ENCODE measurements at regions not wholly inside any gene's neighbourhood (a gene's known extent, or its start where the extent isn't known, plus 50 kb on each side); places are given as distances from the start of the nearest gene placed in this dataset.

DNA sequence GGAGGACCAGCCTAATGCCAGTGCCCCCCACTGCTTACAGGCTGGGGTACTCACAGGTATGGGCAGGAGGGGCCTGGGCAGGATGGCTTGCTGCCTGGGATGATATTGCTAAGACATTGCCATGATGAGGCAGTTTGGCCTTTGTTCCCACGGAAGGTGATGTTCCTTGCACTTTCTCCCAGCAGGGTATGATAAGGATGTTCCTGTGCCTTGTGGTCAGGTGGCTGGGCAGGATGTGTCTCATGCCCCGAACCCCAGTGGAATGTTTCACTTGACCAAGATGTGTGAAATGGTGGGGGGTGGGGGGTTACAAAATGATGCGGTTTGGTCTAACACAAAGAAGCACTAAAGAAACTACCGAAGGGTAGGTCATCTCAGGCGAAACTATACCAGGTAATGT lies 337.8 kb upstream of the ZFHX3 start (continued):
- TF ChIP-seq, protein P1, sequence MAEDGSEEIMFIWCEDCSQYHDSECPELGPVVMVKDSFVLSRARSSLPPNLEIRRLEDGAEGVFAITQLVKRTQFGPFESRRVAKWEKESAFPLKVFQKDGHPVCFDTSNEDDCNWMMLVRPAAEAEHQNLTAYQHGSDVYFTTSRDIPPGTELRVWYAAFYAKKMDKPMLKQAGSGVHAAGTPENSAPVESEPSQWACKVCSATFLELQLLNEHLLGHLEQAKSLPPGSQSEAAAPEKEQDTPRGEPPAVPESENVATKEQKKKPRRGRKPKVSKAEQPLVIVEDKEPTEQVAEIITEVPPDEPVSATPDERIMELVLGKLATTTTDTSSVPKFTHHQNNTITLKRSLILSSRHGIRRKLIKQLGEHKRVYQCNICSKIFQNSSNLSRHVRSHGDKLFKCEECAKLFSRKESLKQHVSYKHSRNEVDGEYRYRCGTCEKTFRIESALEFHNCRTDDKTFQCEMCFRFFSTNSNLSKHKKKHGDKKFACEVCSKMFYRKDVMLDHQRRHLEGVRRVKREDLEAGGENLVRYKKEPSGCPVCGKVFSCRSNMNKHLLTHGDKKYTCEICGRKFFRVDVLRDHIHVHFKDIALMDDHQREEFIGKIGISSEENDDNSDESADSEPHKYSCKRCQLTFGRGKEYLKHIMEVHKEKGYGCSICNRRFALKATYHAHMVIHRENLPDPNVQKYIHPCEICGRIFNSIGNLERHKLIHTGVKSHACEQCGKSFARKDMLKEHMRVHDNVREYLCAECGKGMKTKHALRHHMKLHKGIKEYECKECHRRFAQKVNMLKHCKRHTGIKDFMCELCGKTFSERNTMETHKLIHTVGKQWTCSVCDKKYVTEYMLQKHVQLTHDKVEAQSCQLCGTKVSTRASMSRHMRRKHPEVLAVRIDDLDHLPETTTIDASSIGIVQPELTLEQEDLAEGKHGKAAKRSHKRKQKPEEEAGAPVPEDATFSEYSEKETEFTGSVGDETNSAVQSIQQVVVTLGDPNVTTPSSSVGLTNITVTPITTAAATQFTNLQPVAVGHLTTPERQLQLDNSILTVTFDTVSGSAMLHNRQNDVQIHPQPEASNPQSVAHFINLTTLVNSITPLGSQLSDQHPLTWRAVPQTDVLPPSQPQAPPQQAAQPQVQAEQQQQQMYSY (CRISPR knock-in tag; IDR thresholded peaks at IDR 0.05): no peak
- TF ChIP-seq RCOR1 (conservative IDR thresholded peaks at IDR 0.05; ENCODE audit: low read depth, low read length) (no peak), ETV6 (conservative IDR thresholded peaks at IDR 0.05 in 1 of 2, IDR thresholded peaks at IDR 0.05 in 1 of 2; ENCODE audit: borderline replicate concordance in 1 of 2, low read depth in 1 of 2) (no peak), SMAD5 (IDR thresholded peaks at IDR 0.05; ENCODE audit: low read depth) (no peak), HDAC6 (IDR thresholded peaks at IDR 0.05; ENCODE audit: unreplicated experiment) (no peak), HDAC2 (IDR thresholded peaks at IDR 0.05) (no peak), CBX3 (IDR thresholded peaks at IDR 0.05; ENCODE audit: borderline replicate concordance, low read depth) (no peak)

DNA sequence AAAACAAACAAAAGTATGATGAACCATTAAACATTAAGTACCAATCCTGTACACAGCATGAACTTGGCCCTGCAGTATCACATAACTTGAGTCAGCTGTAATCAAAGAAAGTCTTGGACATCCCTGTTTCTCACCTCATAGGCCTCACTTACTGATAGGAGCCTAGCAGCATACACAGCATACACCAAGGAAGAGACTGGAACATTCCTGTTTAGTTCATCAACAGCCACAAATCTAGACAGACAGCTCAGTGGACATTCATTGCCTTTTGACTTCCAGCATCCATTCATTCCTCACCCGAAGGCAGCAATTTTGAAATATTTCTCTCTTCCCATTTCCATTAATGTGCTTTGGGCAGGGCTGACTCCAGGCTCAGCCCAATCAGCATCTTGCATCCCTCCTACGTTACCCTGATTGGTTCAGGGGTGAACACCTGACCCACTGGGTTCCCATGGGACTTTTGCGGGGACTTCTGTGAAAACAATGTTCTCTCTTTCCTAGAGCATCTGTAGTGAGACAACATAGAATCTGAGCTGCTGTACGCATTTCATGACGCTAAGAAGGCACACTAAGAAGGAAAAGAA lies 336.7 kb upstream of the ZFHX3 start:
- CTCF ChIA-PET: no interaction called here
- intact Hi-C loops (cut with micrococcal nuclease; ENCODE audit: unreplicated experiment): no loop called here
- FAIRE-seq (no peak), ATAC-seq (no peak), DNase-seq (ENCODE audit: low read depth, low spot score) (no peak)
- Histone ChIP-seq H3K9ac (ENCODE audit: control insufficient read depth, insufficient read depth, low read length) (no peak overlapping the region), H4K20me1 (ENCODE audit: control insufficient read depth, insufficient read depth) (no peaks in the 10 kb centered on the region), H3K4me1 (ENCODE audit: control insufficient read depth, insufficient read depth, low read length) (no peaks in the 10 kb centered on the region), H3K4me2 (ENCODE audit: control insufficient read depth, insufficient read depth) (no peak overlapping the region), H3K27ac (ENCODE audit: control insufficient read depth, insufficient read depth) (no peak overlapping the region), H3K4me3 (no peak overlapping the region), H2AFZ (ENCODE audit: control insufficient read depth, low read depth, low read length) (no peak overlapping the region), H3K9me3 (replicated peaks; ENCODE audit: control insufficient read depth, insufficient read depth, low read length) (no peaks in the 10 kb centered on the region), H3K27me3 (replicated peaks in 1 of 2; ENCODE audit: control insufficient read depth in 2 of 2, insufficient read depth in 2 of 2, low read length in 1 of 2) (no peaks in the 10 kb centered on the region), H3K36me3 (ENCODE audit: control insufficient read depth in 2 of 2, insufficient read depth in 2 of 2, low read length in 1 of 2) (no peaks in the 10 kb centered on the region), H3K79me2 (ENCODE audit: control insufficient read depth, insufficient read depth, low read length) (no peaks in the 10 kb centered on the region)
- POLR2A ChIA-PET: no interaction called here
- RAD21 ChIA-PET (ENCODE audit: unreplicated experiment): no interaction called here
- in situ Hi-C loops (cut with MboI): no loop called here
- no TSS peak for BruUV-seq (replicated peaks)
- SMC1A ChIA-PET (ENCODE audit: uncharacterized antibody, unreplicated experiment): no interaction called here
- 31% methylated on average over 5 of the region's 5 CpGs for WGBS (ENCODE audit: insufficient coverage, insufficient replicate concordance, low lambda C conversion rate, missing lambda C conversion rate)
- TF ChIP-seq CREB1 (IDR thresholded peaks at IDR 0.05; ENCODE audit: low read depth) (no peak), HDAC6 (IDR thresholded peaks at IDR 0.05; ENCODE audit: unreplicated experiment) (no peak), EP300 (IDR thresholded peaks at IDR 0.05; ENCODE audit: borderline replicate concordance in 1 of 2, control insufficient read depth in 1 of 2, low read depth in 2 of 2, low read length in 2 of 2) (no peak), STAT1 (conservative IDR thresholded peaks at IDR 0.05) (no peak), MXI1 (IDR thresholded peaks at IDR 0.05; ENCODE audit: low read depth, low read length) (no peak), NFIC (IDR thresholded peaks at IDR 0.05; ENCODE audit: low read depth, low read length) (no peak), EGR1 (IDR thresholded peaks at IDR 0.05; ENCODE audit: borderline replicate concordance in 1 of 2, low read depth in 2 of 2, low read length in 2 of 2) (no peak), FOXM1 (IDR thresholded peaks at IDR 0.05; ENCODE audit: low read depth, low read length) (no peak), SMAD5 (IDR thresholded peaks at IDR 0.05; ENCODE audit: low read depth) (no peak), POU2F2 (IDR thresholded peaks at IDR 0.05; ENCODE audit: borderline replicate concordance, low read depth, low read length) (no peak), MEF2B (IDR thresholded peaks at IDR 0.05; ENCODE audit: partially characterized antibody, poor library complexity, severe bottlenecking) (no peak), RFX5 (IDR thresholded peaks at IDR 0.05; ENCODE audit: low read depth, low read length) (no peak)
- TF ChIP-seq, protein P2, sequence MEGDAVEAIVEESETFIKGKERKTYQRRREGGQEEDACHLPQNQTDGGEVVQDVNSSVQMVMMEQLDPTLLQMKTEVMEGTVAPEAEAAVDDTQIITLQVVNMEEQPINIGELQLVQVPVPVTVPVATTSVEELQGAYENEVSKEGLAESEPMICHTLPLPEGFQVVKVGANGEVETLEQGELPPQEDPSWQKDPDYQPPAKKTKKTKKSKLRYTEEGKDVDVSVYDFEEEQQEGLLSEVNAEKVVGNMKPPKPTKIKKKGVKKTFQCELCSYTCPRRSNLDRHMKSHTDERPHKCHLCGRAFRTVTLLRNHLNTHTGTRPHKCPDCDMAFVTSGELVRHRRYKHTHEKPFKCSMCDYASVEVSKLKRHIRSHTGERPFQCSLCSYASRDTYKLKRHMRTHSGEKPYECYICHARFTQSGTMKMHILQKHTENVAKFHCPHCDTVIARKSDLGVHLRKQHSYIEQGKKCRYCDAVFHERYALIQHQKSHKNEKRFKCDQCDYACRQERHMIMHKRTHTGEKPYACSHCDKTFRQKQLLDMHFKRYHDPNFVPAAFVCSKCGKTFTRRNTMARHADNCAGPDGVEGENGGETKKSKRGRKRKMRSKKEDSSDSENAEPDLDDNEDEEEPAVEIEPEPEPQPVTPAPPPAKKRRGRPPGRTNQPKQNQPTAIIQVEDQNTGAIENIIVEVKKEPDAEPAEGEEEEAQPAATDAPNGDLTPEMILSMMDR (IDR thresholded peaks at IDR 0.05 in 2 of 3, conservative IDR thresholded peaks at IDR 0.05 in 1 of 3; ENCODE audit: control insufficient read depth in 2 of 3, extremely low read depth in 1 of 3, insufficient read depth in 1 of 3, low read depth in 3 of 3, low read length in 3 of 3): no peak
